ENCODE measurements at regions not wholly inside any gene's neighbourhood (a gene's known extent, or its start where the extent isn't known, plus 50 kb on each side); places are given as distances from the start of the nearest gene placed in this dataset.

DNA sequence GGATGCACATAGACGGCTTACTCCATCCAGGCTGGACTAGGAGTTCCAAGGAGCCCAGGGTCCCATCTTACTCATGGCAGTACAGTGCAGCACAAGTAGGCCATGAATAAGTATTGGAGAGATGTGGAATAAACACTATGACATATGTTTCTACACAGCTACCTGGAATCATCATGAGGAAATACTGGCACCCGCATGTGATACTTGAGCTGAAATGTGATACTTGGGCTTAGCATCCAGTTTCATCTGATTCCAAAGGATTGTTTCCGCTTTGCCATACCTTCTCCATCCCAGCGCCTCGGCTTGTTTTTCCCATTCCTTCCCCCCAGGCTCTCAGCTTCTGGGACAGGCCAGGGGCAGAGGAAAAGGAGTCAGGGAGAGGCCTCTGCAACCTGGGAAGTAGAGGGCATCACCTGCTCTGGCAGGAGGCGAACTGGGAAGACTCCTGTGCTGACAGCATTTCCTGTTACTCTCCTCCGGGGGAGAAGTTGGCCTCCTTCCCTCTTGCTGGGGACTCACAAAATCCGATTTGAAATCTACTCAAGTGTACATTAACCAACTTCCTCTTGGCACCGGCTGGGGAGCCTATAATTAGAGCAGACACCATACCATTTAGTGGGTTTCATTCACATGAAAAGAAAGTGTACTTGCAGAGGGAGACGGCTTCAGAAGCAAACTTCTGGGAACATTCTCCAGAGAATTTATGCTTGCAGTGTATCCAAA, 187.8 kb downstream of the MIAT start:
- in situ Hi-C loops (cut with MboI; ENCODE audit: low sequenced_read_pairs): no loop called here

- in situ Hi-C loops (cut with MboI; ENCODE audit: low sequenced_read_pairs): no loop called here
Observed at GRCh38 chr22:26846076-26846475, 188.7 kb downstream of the MIAT start.

- in situ Hi-C loops (cut with MboI; ENCODE audit: low sequenced_read_pairs): no loop called here
Observed at GRCh38 chr22:26846645-26847044, 189.3 kb downstream of the MIAT start.

GRCh38 chr22:26847046-26847445, 189.7 kb downstream of the MIAT start:
- in situ Hi-C loops (cut with MboI; ENCODE audit: low sequenced_read_pairs): no loop called here

DNA sequence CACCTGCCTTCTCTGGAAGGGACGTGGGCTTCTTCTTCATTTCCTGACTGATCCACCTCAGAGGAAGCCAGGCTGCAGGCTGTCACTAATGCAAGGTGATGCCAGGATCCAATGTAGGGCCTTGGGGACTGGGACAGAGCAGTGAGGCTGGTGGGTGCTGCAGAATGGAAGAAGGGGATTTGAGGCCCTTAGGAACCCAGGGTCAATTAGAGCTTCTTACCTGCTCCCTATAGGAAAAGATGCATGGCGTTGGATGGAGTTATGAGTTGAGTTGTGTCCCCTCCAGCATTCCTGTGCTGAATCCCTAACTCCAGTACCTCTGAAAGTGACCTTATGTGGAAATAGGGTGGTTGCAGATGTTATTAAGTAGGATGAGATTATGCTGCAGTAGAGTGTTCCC, 190.4 kb downstream of the MIAT start:
- in situ Hi-C loops (cut with MboI; ENCODE audit: low sequenced_read_pairs): no loop called here

DNA sequence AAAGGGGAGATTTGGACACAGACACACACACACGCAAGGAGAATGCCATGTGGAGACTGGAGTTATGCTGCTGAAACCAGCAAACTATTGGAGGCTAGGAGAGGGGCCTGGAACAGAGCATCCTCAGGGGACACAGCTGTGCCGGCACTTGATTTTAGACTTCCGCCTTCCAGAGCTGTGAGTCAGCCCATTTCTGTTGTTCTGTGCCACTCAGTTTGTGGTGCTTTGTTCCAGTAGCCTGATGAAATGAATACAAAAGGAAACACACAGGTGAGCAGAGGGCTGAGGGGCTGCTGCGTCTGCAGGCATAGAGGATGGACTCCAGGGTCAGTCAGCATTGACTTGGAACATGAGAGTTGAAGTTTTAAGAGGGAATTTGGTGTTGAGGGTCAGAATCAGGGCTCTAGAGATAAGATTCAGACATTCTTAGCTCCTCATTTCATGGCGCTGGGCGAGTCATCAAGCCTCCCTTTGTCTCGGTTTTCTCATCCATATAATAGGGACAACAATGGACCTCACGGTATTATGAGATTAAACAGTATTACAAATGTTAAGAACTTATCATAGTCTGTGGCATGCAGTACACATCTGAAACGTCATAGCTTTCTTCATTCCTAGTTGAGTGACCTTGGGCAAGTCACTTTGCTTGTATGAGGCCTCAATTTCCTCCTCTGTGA, 191.0 kb downstream of the MIAT start:
- in situ Hi-C loops (cut with MboI; ENCODE audit: low sequenced_read_pairs): no loop called here

DNA sequence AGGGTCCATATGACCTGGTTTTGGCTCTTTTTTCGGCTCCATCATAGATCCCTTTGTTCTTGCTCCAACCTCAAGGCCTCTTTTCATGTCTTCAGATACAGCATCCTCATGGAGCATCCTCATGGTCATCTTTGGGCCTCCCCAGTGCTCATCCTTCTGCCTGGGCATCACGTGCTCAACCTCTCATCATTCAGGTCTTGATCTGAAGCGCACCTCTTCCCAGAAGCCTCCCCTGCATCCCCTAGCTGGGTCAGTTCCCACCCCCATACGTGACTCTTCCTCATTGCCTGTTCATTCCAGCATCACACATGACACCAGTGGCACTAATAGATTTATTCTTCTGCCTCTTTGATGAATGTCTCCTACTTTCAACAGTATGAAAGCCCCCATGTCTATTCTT, 192.2 kb downstream of the MIAT start:
- in situ Hi-C loops (cut with MboI; ENCODE audit: low sequenced_read_pairs): no loop called here

DNA sequence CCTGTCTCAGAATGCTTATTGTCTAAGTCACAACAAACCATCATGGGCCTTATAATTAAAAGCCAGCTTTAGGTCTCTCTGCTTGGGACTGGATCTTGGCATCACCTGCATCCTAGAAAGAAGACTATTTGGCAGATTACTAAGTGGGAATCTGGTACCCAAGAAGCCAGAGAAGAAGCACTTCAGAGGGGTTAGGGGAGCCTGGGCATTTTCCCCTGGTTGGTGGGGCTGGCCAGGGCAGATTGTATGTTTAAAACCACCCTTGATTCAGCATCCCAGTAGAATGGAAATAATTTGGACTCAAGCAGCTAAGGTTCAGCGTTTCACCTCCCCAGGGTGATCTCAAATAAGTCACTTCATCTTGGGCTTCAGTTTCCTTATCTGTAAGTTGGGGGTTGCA, 193.7 kb downstream of the MIAT start:
- in situ Hi-C loops (cut with MboI; ENCODE audit: low sequenced_read_pairs): no loop called here

- in situ Hi-C loops (cut with MboI; ENCODE audit: low sequenced_read_pairs): no loop called here
Observed at GRCh38 chr22:26852176-26852575, 194.8 kb downstream of the MIAT start.

- in situ Hi-C loops (cut with MboI; ENCODE audit: low sequenced_read_pairs): no loop called here
Observed at GRCh38 chr22:26853071-26853470, 195.7 kb downstream of the MIAT start.

GRCh38 chr22:26853495-26853894, 196.1 kb downstream of the MIAT start:
- in situ Hi-C loops (cut with MboI; ENCODE audit: low sequenced_read_pairs): no loop called here

- in situ Hi-C loops (cut with MboI; ENCODE audit: low sequenced_read_pairs): no loop called here
Observed at GRCh38 chr22:26857169-26857568, 199.8 kb downstream of the MIAT start.

GRCh38 chr22:26860301-26860700, 202.9 kb downstream of the MIAT start:
- in situ Hi-C loops (cut with MboI; ENCODE audit: low sequenced_read_pairs): no loop called here

- in situ Hi-C loops (cut with MboI; ENCODE audit: low sequenced_read_pairs): no loop called here
Observed at GRCh38 chr22:26865021-26865420, 207.6 kb downstream of the MIAT start.

DNA sequence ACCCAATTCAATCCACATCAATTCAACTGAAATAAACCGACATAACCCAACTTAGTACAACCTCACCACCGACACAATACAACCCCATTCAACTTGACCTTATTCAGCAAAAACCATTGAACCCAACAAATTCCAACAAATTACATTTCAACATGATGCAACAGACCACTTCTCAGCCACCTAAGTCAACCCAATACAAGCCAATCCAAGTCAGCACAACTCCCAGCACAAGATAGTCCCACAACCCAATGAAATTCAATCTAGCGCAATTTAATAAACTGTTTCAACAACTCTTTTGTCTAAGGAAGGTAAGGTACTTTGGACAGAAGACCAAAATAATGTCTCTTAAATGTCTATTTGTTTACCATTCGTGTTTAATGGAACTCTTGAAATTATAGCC, 226.0 kb downstream of the MIAT start:
- in situ Hi-C loops (cut with MboI; ENCODE audit: low sequenced_read_pairs): no loop called here

- in situ Hi-C loops (cut with MboI; ENCODE audit: low sequenced_read_pairs): no loop called here
Observed at GRCh38 chr22:26884921-26885320, 227.5 kb downstream of the MIAT start.

DNA sequence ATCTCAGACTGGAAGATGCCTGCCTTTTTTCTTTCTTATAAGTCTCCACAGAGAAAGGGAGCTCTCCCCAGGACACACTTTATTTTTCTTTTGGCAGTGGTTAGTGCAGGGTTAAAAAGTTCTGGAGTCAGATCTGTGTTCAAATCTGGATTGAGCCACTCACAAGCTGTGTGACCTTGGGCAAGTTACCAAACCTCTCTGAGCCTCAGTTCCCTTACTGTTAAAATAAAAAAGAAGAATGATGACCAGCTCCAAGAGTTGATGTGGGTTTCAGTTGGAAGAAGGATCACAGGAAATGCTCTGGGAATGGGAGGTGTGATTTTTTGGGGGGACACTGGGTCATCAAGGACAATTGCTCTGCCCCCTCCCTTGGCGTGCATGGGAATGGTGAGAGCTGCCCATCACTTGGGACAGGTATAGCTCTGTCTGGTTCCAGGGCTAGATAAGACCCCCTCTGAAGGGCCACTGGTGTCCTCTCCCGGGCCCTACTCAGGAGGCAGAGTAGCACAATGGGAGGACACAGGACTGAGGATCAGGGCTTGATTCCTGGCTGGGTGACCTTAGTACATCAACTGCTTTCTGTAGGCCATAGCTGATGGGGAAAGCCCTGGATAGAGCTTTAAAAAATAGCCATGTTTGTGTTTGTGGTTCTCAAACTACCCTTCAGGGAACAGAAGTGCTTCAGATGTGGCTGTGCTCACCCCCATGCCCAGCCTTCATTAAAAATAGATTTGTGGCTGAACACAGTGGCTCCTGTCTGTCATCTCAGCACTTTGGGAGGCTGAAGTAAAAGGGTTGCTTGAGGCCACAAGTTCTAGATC, 228.3 kb downstream of the MIAT start:
- in situ Hi-C loops (cut with MboI; ENCODE audit: low sequenced_read_pairs): no loop called here

- in situ Hi-C loops (cut with MboI; ENCODE audit: low sequenced_read_pairs): no loop called here
Observed at GRCh38 chr22:26887456-26887855, 230.1 kb downstream of the MIAT start.

DNA sequence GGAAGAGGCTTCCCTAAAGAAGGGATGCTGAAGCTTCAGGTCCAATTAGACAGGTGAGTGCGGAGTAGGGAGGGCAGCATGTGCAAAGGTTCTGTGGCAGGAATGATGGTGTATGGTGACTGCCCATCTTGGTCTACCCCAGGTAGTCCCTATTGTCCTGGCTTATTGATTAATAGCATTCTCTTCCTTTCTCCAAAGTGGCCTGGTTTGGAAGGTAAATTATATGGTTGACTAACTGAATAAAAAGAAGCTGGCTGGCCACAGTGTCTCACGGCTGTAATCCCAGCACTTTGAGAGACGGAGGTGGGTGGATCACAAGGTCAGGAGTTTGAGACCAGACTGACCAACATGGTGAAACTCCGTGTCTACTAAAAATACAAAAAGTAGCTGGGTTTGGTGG, 230.5 kb downstream of the MIAT start:
- in situ Hi-C loops (cut with MboI; ENCODE audit: low sequenced_read_pairs): no loop called here

- in situ Hi-C loops (cut with MboI; ENCODE audit: low sequenced_read_pairs): no loop called here
Observed at GRCh38 chr22:26888887-26889286, 231.5 kb downstream of the MIAT start.

DNA sequence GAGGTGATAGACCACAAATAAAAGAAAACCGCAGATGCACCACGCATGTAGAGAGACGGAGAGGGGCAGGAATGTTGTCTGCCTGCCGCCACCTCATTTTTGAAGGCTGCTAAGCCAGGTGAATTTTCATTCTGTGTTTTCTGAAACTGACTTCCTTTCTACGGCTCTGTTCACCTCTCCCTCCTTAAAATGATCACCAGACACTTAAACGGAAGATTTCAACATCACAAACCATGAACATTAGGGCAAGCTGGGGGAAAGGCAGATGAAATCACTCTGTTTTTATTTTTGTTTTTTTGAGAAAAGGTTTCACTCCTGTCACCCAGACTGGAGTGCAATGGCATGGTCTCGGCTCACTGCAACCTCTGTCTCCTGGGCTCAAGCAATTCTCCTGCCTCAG, 232.4 kb downstream of the MIAT start:
- in situ Hi-C loops (cut with MboI; ENCODE audit: low sequenced_read_pairs): no loop called here

- in situ Hi-C loops (cut with MboI; ENCODE audit: low sequenced_read_pairs): no loop called here
Observed at GRCh38 chr22:26890870-26891269, 233.5 kb downstream of the MIAT start.

Measured in HL-60/S4 (cell line).